Vagina (tissue), 2 donors: ENCODE measurements at regions not wholly inside any gene's neighbourhood (a gene's known extent, or its start where the extent isn't known, plus 50 kb on each side); places are given as distances from the start of the nearest gene placed in this dataset.

ENCODE experiments used
- DNase-seq, 2 donors: peaks; one replicate each; pipeline ENCODE4 v3.0.0-alpha.2; 2017; ENCODE audit errors: extremely low spot score in 2 of 2
- H3K27ac ChIP-seq: fragments of 200-600 bp; sonication (generic); one replicate; pipeline ENCODE4 v1.5.1; 2019
- H3K27me3 ChIP-seq: fragments of 200-600 bp; sonication (generic); one replicate; pipeline ENCODE4 v1.5.1; 2019
- H3K36me3 ChIP-seq, 2 donors: fragments of 200-600 bp; sonication (generic); one replicate each; pipeline ENCODE4 v1.5.1; 2017 to 2019
- H3K4me1 ChIP-seq: fragments of 200-600 bp; sonication (generic); one replicate; pipeline ENCODE4 v1.5.1; 2019
- H3K4me3 ChIP-seq, 2 donors: fragments of 200-600 bp; sonication (generic); 1 replicate in 1 of 2; 2 replicates in 1 of 2; pipeline ENCODE4 v1.5.1; 2016 to 2019
- H3K9me3 ChIP-seq: fragments of 200-600 bp; sonication (generic); one replicate; pipeline ENCODE4 v1.5.1; 2019
- POLR2A ChIP-seq, 2 donors: fragments of 450-650 bp; IDR thresholded peaks; one replicate each; pipeline ENCODE4 v1.6.1; 2017; ENCODE audit warnings: antibody characterized with exemption in 2 of 2, mild to moderate bottlenecking in 2 of 2, moderate library complexity in 2 of 2
- POLR2AphosphoS5 ChIP-seq, 2 donors: sonication (generic); formaldehyde crosslinking; IDR thresholded peaks; one replicate each; pipeline ENCODE4 v1.9.0; 2017; ENCODE audit warnings: antibody characterized with exemption in 2 of 2, mild to moderate bottlenecking in 2 of 2, low read depth in 1 of 2; ENCODE audit not compliant: insufficient read depth in 1 of 2
- intact Hi-C: fragments of 100-400 bp; cut with DNase I; formaldehyde crosslinking; loops from one replicate; pipeline ENCODE4 v1.15.1; 2023
- TF ChIP-seq, protein P1 (sequence below), 3 experiments: fragments of 450-650 bp in 2 of 3; fragments of 200-600 bp in 1 of 3; sonication (generic) in 1 of 3; IDR thresholded peaks; one replicate each; pipeline ENCODE4 v1.5.1; 2017 to 2019; ENCODE audit warnings: antibody characterized with exemption in 3 of 3, mild to moderate bottlenecking in 2 of 3, moderate library complexity in 2 of 3

DNA sequence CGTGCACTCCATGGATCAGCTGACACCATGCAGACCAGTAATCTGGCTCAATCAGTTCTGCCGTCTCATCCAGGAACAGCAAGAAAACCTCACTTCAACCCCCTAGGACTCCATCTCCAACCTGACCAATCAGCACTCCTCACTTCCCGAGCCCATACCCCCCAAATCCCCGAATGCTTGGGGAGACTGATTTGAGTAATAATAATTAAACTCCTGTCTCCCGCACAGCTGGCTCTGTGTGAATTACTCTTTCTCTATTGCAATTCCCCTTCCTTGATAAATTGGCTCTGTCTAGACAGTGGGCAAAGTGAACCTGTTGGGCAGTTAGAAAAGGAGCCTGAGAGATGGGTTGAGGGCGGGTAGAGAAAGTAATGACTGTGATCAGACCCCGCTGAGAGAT is 320.0 kb downstream of the HAPSTR1 start:
- Histone ChIP-seq H3K4me1 (no peaks in the 10 kb centered on the region), H3K36me3 (no peaks in the 10 kb centered on the region), H3K4me3 (no peak overlapping the region), H3K27ac (no peak overlapping the region), H3K27me3 (no peaks in the 10 kb centered on the region), H3K9me3 (no peaks in the 10 kb centered on the region)
- intact Hi-C loops, result no loop called here
- no peak for TF ChIP-seq POLR2AphosphoS5 (IDR thresholded peaks at IDR 0.05; ENCODE audit: insufficient read depth in 1 of 2, low read depth in 1 of 2)
- no peak for TF ChIP-seq POLR2A (IDR thresholded peaks at IDR 0.05)
- TF ChIP-seq, protein P1, sequence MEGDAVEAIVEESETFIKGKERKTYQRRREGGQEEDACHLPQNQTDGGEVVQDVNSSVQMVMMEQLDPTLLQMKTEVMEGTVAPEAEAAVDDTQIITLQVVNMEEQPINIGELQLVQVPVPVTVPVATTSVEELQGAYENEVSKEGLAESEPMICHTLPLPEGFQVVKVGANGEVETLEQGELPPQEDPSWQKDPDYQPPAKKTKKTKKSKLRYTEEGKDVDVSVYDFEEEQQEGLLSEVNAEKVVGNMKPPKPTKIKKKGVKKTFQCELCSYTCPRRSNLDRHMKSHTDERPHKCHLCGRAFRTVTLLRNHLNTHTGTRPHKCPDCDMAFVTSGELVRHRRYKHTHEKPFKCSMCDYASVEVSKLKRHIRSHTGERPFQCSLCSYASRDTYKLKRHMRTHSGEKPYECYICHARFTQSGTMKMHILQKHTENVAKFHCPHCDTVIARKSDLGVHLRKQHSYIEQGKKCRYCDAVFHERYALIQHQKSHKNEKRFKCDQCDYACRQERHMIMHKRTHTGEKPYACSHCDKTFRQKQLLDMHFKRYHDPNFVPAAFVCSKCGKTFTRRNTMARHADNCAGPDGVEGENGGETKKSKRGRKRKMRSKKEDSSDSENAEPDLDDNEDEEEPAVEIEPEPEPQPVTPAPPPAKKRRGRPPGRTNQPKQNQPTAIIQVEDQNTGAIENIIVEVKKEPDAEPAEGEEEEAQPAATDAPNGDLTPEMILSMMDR (IDR thresholded peaks at IDR 0.05), result no peak
- DNase-seq, result peak in 1 of 2 donors; percentile 25

DNA sequence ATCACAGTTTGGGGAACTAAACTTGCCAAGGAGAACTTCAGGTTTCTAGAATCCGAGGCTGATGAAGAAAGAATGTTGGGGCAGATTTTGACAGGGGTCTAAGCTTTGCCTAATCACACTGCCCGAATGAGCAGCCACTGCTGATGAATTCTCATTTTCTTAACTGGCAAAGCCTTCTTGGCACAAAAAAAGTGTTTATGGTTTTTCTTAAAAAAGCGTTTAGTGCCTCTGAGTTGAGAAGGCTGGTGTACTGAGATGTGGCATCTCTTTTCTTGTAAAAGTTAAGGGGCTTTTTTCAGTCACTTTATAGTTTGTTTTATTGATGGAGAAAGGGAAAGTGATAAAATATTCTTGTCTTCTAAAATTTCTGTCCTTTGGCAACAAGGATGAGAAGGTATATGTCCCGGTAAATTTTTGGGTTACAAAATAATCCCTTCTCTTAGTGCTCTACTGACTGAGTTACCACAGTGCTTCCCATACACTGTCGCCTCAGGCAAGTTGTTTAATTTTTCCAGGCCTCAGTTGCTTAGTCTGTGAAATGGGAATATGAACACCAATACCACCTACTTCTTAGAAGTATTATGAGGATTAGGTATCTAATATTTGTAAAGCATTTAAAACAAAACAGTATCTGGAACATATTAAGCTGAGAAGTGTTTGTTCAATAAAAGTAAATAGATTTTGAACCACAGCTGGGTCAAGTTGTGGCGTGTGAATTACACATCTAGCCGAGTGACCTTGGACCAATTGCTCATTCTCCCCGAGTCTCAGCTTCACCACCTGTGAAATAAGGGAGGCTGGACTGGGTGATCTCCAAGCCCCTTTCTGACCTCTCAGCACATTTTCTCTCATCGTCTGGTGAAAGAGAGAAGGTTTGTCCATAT is 320.8 kb downstream of the HAPSTR1 start:
- no peaks in the 10 kb centered on the region for H3K4me1 ChIP-seq
- DNase-seq, result no peak
- TF ChIP-seq POLR2AphosphoS5 (IDR thresholded peaks at IDR 0.05; ENCODE audit: insufficient read depth in 1 of 2, low read depth in 1 of 2), result no peak
- TF ChIP-seq POLR2A (IDR thresholded peaks at IDR 0.05), result no peak
- TF ChIP-seq, protein P1 (IDR thresholded peaks at IDR 0.05), result no peak
- intact Hi-C loops, result no loop called here
- H3K9me3 ChIP-seq, result no peaks in the 10 kb centered on the region
- no peak overlapping the region for H3K27ac ChIP-seq
- no peaks in the 10 kb centered on the region for H3K27me3 ChIP-seq
- H3K4me3 ChIP-seq, result no peak overlapping the region
- H3K36me3 ChIP-seq, result no peaks in the 10 kb centered on the region

- intact Hi-C loops, result no loop called here
- Histone ChIP-seq H3K9me3 (no peaks in the 10 kb centered on the region), H3K4me1 (no peaks in the 10 kb centered on the region), H3K36me3 (no peaks in the 10 kb centered on the region), H3K4me3 (no peak overlapping the region), H3K27ac (no peak overlapping the region), H3K27me3 (no peaks in the 10 kb centered on the region)
- TF ChIP-seq POLR2AphosphoS5 (IDR thresholded peaks at IDR 0.05; ENCODE audit: insufficient read depth in 1 of 2, low read depth in 1 of 2) (no peak), POLR2A (IDR thresholded peaks at IDR 0.05) (no peak)
- TF ChIP-seq, protein P1 (IDR thresholded peaks at IDR 0.05), result no peak
- DNase-seq, result peak in 1 of 2 donors; percentile 12
These were observed 321.4 kb downstream of the HAPSTR1 start for GRCh38 chr16:9412915-9413264.

DNA sequence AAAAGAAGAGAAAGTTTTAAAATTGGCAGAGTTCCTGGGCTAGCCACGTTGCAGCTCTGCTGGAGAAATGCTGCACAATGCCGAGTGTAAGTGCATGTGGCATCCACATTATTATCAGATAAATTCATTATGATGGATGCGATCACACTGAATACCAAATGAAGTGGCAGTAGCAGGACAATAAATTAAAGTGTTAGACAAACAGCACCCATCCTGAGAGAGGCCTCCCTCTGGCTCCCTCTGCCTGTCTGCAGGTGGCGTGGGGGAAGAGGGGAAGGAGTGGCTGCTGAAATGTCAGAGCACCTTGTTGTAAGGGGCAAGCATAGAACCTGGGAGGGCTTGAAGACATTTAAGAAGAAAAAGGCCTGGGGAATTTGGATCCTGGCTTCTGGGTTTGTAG is 324.1 kb downstream of the HAPSTR1 start:
- Histone ChIP-seq H3K27ac (no peak overlapping the region), H3K27me3 (no peaks in the 10 kb centered on the region), H3K9me3 (no peaks in the 10 kb centered on the region), H3K4me3 (no peak overlapping the region), H3K4me1 (no peaks in the 10 kb centered on the region), H3K36me3 (no peaks in the 10 kb centered on the region)
- intact Hi-C loops, result no loop called here
- DNase-seq, result peak in 1 of 2 donors; percentile 7
- TF ChIP-seq, protein P1 (IDR thresholded peaks at IDR 0.05), result no peak
- TF ChIP-seq POLR2A (IDR thresholded peaks at IDR 0.05) (no peak), POLR2AphosphoS5 (IDR thresholded peaks at IDR 0.05; ENCODE audit: insufficient read depth in 1 of 2, low read depth in 1 of 2) (no peak)

- no peaks in the 10 kb centered on the region for H3K36me3 ChIP-seq
- intact Hi-C loops, result no loop called here
- no peak overlapping the region for H3K27ac ChIP-seq
- TF ChIP-seq POLR2AphosphoS5 (IDR thresholded peaks at IDR 0.05; ENCODE audit: insufficient read depth in 1 of 2, low read depth in 1 of 2) (no peak), POLR2A (IDR thresholded peaks at IDR 0.05) (no peak)
- TF ChIP-seq, protein P1 (IDR thresholded peaks at IDR 0.05), result no peak
- no peaks in the 10 kb centered on the region for H3K27me3 ChIP-seq
- no peaks in the 10 kb centered on the region for H3K9me3 ChIP-seq
- no peaks in the 10 kb centered on the region for H3K4me1 ChIP-seq
- no peak for DNase-seq
- H3K4me3 ChIP-seq, result no peak overlapping the region
These were observed 326.5 kb downstream of the HAPSTR1 start for GRCh38 chr16:9417898-9418297.
